Adrenal gland (tissue), 5 donors: ENCODE measurements at regions not wholly inside any gene's neighbourhood (a gene's known extent, or its start where the extent isn't known, plus 50 kb on each side); places are given as distances from the start of the nearest gene placed in this dataset.

Experiments
- CTCF ChIP-seq, 6 experiments: fragments of 450-650 bp in 4 of 6; fragments of 200-600 bp in 2 of 6; sonication (generic) in 1 of 6; IDR thresholded peaks; 1 replicate in 5 of 6; 2 replicates in 1 of 6; pipeline versions ENCODE4 v1.5.1 to v1.8.0; 2016 to 2021; ENCODE audit warnings: antibody characterized with exemption in 6 of 6, mild to moderate bottlenecking in 2 of 6, moderate library complexity in 1 of 6
- POLR2A ChIP-seq, 2 donors: fragments of 450-650 bp; IDR thresholded peaks; one replicate each; pipeline ENCODE4 v1.6.1; 2017; ENCODE audit warnings: antibody characterized with exemption in 2 of 2, mild to moderate bottlenecking in 2 of 2, moderate library complexity in 1 of 2
- donor health status: DM: no; HTN: no; CAD: no.

- no peak for TF ChIP-seq POLR2A (IDR thresholded peaks at IDR 0.05)
- TF ChIP-seq CTCF (IDR thresholded peaks at IDR 0.05) = no peak
Measured at GRCh38 chr1:181163662-181164061, 75.2 kb downstream of the IER5 start.
